ENCODE measurements at regions not wholly inside any gene's neighbourhood (a gene's known extent, or its start where the extent isn't known, plus 50 kb on each side); places are given as distances from the start of the nearest gene placed in this dataset.
A peak's percentile ranks its signal among the peaks of the same experiment; 100 is the strongest.

- intact Hi-C loops (cut with DNase I) = loop anchor here (5.0 kb wide), 2 partner anchors 89 to 166 kb away; no protein-coding TSS in a partner anchor
- DNase-seq (ENCODE audit: low spot score) = no peak
Measured at GRCh38 chrX:40177942-40178715, 80.4 kb upstream of the BCOR start.

GRCh38 chrX:40177489-40177888 lies 79.7 kb upstream of the BCOR start:
- no peak for DNase-seq (ENCODE audit: low spot score)
- intact Hi-C loops (cut with DNase I) = loop anchor here (5.0 kb wide), 2 partner anchors 90 to 165 kb away; no protein-coding TSS in a partner anchor

GRCh38 chrX:40177117-40177430 lies 79.3 kb upstream of the BCOR start:
- intact Hi-C loops (cut with DNase I) = loop anchor here (5.0 kb wide), 2 partner anchors 90 to 165 kb away; no protein-coding TSS in a partner anchor
- no peak for DNase-seq (ENCODE audit: low spot score)

GRCh38 chrX:40176351-40177116 lies 78.8 kb upstream of the BCOR start:
- DNase-seq (ENCODE audit: low spot score) = peak; percentile 85
- intact Hi-C loops (cut with DNase I) = loop anchor here (5.0 kb wide), 2 partner anchors 91 to 164 kb away; no protein-coding TSS in a partner anchor

- DNase-seq (ENCODE audit: low spot score) = peak; percentile 90
- intact Hi-C loops (cut with DNase I) = loop anchor here (5.0 kb wide), 2 partner anchors 92 to 163 kb away; no protein-coding TSS in a partner anchor
Measured at GRCh38 chrX:40175511-40176350, 78.0 kb upstream of the BCOR start.

GRCh38 chrX:40174854-40175510 lies 77.2 kb upstream of the BCOR start:
- intact Hi-C loops (cut with DNase I) = loop anchor here (5.0 kb wide), 3 partner anchors 92 to 358 kb away; no protein-coding TSS in a partner anchor
- peak; percentile 70 for DNase-seq (ENCODE audit: low spot score)

- intact Hi-C loops (cut with DNase I) = loop anchor here (5.0 kb wide), 1 partner anchor 357 kb away; no protein-coding TSS in a partner anchor
- peak; percentile 33 for DNase-seq (ENCODE audit: low spot score)
Measured at GRCh38 chrX:40174001-40174853, 76.5 kb upstream of the BCOR start.

- intact Hi-C loops (cut with DNase I) = loop anchor here (2.0 to 5.0 kb wide), 2 partner anchors 75 to 356 kb away; no protein-coding TSS in a partner anchor
- DNase-seq (ENCODE audit: low spot score) = no peak
Measured at GRCh38 chrX:40173143-40174000, 75.6 kb upstream of the BCOR start.

GRCh38 chrX:40172401-40173142 lies 74.8 kb upstream of the BCOR start:
- peak; percentile 87 for DNase-seq (ENCODE audit: low spot score)
- intact Hi-C loops (cut with DNase I) = loop anchor here (2.0 to 5.0 kb wide), 2 partner anchors 74 to 355 kb away; no protein-coding TSS in a partner anchor

GRCh38 chrX:40171513-40172400 lies 74.0 kb upstream of the BCOR start:
- peak; percentile 76 for DNase-seq (ENCODE audit: low spot score)
- intact Hi-C loops (cut with DNase I) = loop anchor here (2.0 to 5.0 kb wide), 2 partner anchors 73 to 354 kb away; no protein-coding TSS in a partner anchor

GRCh38 chrX:40170830-40171512 lies 73.2 kb upstream of the BCOR start:
- intact Hi-C loops (cut with DNase I) = loop anchor here (5.0 kb wide), 1 partner anchor 354 kb away; no protein-coding TSS in a partner anchor
- DNase-seq (ENCODE audit: low spot score) = peak; percentile 46

- DNase-seq (ENCODE audit: low spot score) = peak; percentile 81
- intact Hi-C loops (cut with DNase I) = loop anchor here (5.0 kb wide), 1 partner anchor 352 kb away; no protein-coding TSS in a partner anchor
Measured at GRCh38 chrX:40169193-40170101, 71.7 kb upstream of the BCOR start.

- intact Hi-C loops (cut with DNase I) = no loop called here
Measured at GRCh38 chrX:40168480-40169011, 70.8 kb upstream of the BCOR start.

More at GRCh38 chrX:40168480-40169011, 70.8 kb upstream of the BCOR start:
- peak; percentile 73 for DNase-seq (ENCODE audit: low spot score)

All from cardiac septum (tissue), 1 donor.